ENCODE measurements at regions not wholly inside any gene's neighbourhood (a gene's known extent, or its start where the extent isn't known, plus 50 kb on each side); places are given as distances from the start of the nearest gene placed in this dataset.
"Not testable (repeated sequence)": the region's sequence is repeated elsewhere in the genome, so short reads cannot be mapped to it uniquely, and the experiment has no call there.

- RAD21 ChIA-PET (ENCODE audit: low non-redundant PET in 1 of 2, low total read pairs in 2 of 2, uncharacterized antibody in 2 of 2, unreplicated experiment in 2 of 2); H3K9me2 ChIP-seq (ENCODE audit: insufficient read depth); H2AFZ ChIP-seq (ENCODE audit: low read depth, low read length, poor library complexity, severe bottlenecking); DNase-seq (ENCODE audit: low read depth, low spot score); H3K9me3 ChIP-seq (ENCODE audit: control insufficient read depth in 1 of 2, insufficient read depth in 1 of 2, low read depth in 1 of 2, low read length in 2 of 2); POLR2A ChIA-PET; CTCF ChIA-PET; H4K20me1 ChIP-seq (ENCODE audit: insufficient read depth); BruUV-seq (replicated peaks); H3K4me3 ChIP-seq (replicated peaks in 1 of 2; ENCODE audit: low read depth in 1 of 2, low read length in 2 of 2); ATAC-seq; H3K4me1 ChIP-seq (ENCODE audit: control insufficient read depth in 1 of 2, insufficient read depth in 2 of 2, low read length in 2 of 2); intact Hi-C loops (cut with micrococcal nuclease); H3K79me2 ChIP-seq (ENCODE audit: insufficient read depth, low read length); H3K27ac ChIP-seq (ENCODE audit: low read depth, low read length); H3K9ac ChIP-seq (ENCODE audit: low read length); H3K36me3 ChIP-seq (ENCODE audit: control insufficient read depth in 1 of 2, insufficient read depth in 2 of 2, low read length in 2 of 2); H3K4me2 ChIP-seq (ENCODE audit: low read length); H3K27me3 ChIP-seq (ENCODE audit: insufficient read depth, low read length): not testable (repeated sequence)
These were observed 309.3 kb upstream of the NFIA start for GRCh38 chr1:60773099-60773498.

GRCh38 chr1:60769082-60769481 lies 313.3 kb upstream of the NFIA start:
- ChIA-PET RAD21 (ENCODE audit: low non-redundant PET in 1 of 2, low total read pairs in 2 of 2, uncharacterized antibody in 2 of 2, unreplicated experiment in 2 of 2) (no interaction called here), CTCF (interaction anchor here (1.7 kb wide), 1 partner anchor 488 kb away, joined by 4 read pairs; no protein-coding TSS in a partner anchor), POLR2A (no interaction called here)
- Histone ChIP-seq H4K20me1 (ENCODE audit: insufficient read depth) (no peaks in the 10 kb centered on the region), H3K27me3 (ENCODE audit: insufficient read depth, low read length) (peaks cover 2% of the 10 kb centered on the region; the same call in 1 of the 2 replicates), H3K9ac (ENCODE audit: low read length) (no peak overlapping the region), H3K79me2 (ENCODE audit: insufficient read depth, low read length) (no peaks in the 10 kb centered on the region), H3K4me2 (ENCODE audit: low read length) (no peak overlapping the region), H3K4me3 (replicated peaks in 1 of 2; ENCODE audit: low read depth in 1 of 2, low read length in 2 of 2) (no peak overlapping the region), H2AFZ (ENCODE audit: low read depth, low read length, poor library complexity, severe bottlenecking) (no peak overlapping the region), H3K9me3 (ENCODE audit: control insufficient read depth in 1 of 2, insufficient read depth in 1 of 2, low read depth in 1 of 2, low read length in 2 of 2) (no peaks in the 10 kb centered on the region), H3K9me2 (ENCODE audit: insufficient read depth) (no peaks in the 10 kb centered on the region), H3K4me1 (ENCODE audit: control insufficient read depth in 1 of 2, insufficient read depth in 2 of 2, low read length in 2 of 2) (no peaks in the 10 kb centered on the region), H3K36me3 (ENCODE audit: control insufficient read depth in 1 of 2, insufficient read depth in 2 of 2, low read length in 2 of 2) (no peaks in the 10 kb centered on the region), H3K27ac (ENCODE audit: low read depth, low read length) (no peak overlapping the region)
- no peak for TF ChIP-seq RAD21 (IDR thresholded peaks at IDR 0.05; ENCODE audit: low read depth)
- TF ChIP-seq YY1 (IDR thresholded peaks at IDR 0.05; ENCODE audit: extremely low read depth, insufficient replicate concordance, low read depth, low read length), result no peak
- no peak for TF ChIP-seq SIN3A (IDR thresholded peaks at IDR 0.05; ENCODE audit: low read depth)
- TF ChIP-seq CBX3 (IDR thresholded peaks at IDR 0.05; ENCODE audit: low read depth), result no peak
- no peak for TF ChIP-seq TCF7L2 (IDR thresholded peaks at IDR 0.05; ENCODE audit: borderline replicate concordance, extremely low read depth, insufficient read depth, insufficient read length)
- no peak for TF ChIP-seq POLR2AphosphoS5 (IDR thresholded peaks at IDR 0.05; ENCODE audit: low read depth, low read length)
- TF ChIP-seq EGR1 (IDR thresholded peaks at IDR 0.05; ENCODE audit: low read depth), result no peak
- no peak for TF ChIP-seq POLR2A (IDR thresholded peaks at IDR 0.05; ENCODE audit: borderline replicate concordance, extremely low read depth, insufficient read depth, insufficient read length)
- no peak for TF ChIP-seq EZH2phosphoT487 (IDR thresholded peaks at IDR 0.05; ENCODE audit: borderline replicate concordance)
- TF ChIP-seq MAX (IDR thresholded peaks at IDR 0.05), result no peak
- TF ChIP-seq JUND (IDR thresholded peaks at IDR 0.05), result no peak
- TF ChIP-seq ATF3 (IDR thresholded peaks at IDR 0.05), result no peak
- TF ChIP-seq ZFX (IDR thresholded peaks at IDR 0.05), result no peak
- TF ChIP-seq SRF (IDR thresholded peaks at IDR 0.05; ENCODE audit: low read depth), result no peak
- no TSS peak for BruUV-seq (replicated peaks)
- intact Hi-C loops (cut with micrococcal nuclease), result loop anchor here (5.0 kb wide), 1 partner anchor 612 kb away; no protein-coding TSS in a partner anchor
- no peak for ATAC-seq
- DNase-seq (ENCODE audit: low read depth, low spot score), result no peak

All from HCT116 (cell line).